NCI-H446 (cell line): ENCODE measurements at regions not wholly inside any gene's neighbourhood (a gene's known extent, or its start where the extent isn't known, plus 50 kb on each side); places are given as distances from the start of the nearest gene placed in this dataset.
"Not testable (repeated sequence)": the region's sequence is repeated elsewhere in the genome, so short reads cannot be mapped to it uniquely, and the experiment has no call there.

Source experiments
- DNase-seq, 2 experiments: peaks; one replicate each; lab custom pipeline; 2025; lab: John Stamatoyannopoulos, UW

DNA sequence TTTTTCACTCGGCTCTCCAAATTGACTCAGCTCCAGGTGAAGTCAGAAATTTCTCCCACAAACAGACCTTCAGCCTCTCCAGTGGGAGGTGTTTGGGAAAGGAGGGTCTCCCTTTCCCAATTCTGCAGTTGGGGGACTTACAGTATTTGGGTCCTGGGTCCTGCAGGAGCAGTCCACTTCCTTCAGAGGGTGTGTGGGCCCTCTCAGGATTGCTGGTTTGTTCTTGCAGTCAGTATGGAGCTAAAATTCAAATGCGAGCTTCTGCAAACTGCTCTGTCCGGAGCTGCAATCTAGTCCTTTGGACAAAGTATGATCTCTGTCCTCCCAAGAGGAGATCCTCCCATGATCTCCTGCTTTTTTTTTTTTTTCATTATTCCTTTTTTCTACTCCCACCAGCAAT lies 87.9 kb upstream of the MSTN start:
- no peak for DNase-seq

DNA sequence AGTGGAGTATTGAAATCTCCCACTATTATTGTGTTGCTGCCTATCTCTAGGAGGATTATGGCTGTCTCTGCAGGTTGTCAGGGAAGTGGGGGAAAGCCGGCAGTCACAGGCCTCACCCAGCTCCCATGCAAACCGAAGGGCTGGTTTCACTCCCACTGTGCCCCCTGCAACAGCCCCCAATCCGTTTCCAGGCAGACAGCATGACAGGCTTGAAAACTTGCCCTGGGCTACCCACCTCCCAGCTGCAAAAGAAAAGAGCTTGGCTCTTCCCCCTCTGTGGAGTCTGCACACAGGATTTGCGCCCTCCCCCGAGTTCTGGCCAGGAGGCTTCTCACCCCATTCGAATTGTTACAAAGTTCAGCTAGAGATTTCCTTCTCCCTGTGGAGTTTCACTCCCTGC lies 87.4 kb upstream of the MSTN start:
- DNase-seq = no peak

DNA sequence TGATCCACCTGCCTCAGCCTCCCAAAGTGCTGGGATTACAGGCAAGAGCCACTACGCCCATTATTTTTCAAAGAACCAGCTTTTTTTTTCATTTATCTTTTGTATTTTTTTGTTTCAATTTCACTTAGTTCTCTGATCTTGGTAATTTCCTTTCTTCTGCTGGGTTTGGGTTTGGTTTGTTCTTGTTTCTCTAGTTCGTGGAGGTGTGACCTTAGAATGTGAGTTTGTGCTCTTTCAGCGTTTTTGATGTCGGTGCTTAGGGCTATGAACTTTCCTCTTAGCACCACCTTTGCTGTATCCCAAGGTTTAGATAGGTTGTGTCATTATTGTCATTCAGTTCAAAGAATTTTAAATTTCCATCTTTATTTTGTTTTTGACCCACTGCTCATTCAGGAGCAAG lies 86.7 kb upstream of the MSTN start:
- no peak for DNase-seq

DNA sequence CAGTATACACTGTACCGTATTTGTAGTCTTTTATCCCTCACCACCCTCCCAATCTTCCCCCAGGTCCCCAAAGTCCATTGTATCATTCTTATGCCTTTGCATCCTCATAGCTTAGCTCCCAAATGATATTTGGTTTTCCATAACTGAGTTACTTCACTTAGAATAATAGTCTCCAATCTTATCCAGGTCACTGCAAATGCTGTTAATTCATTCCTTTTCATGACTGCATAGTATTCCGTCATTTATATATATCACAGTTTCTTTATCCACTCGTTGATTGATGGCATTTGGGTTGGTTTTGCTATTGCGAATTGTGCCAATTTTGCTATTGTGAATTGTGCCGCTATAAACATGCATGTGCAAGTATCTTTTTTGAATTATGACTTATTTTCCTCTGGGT lies 83.6 kb upstream of the MSTN start:
- not testable (repeated sequence) for DNase-seq

GRCh38 chr2:190140474-190140873 lies 77.9 kb upstream of the MSTN start:
- DNase-seq = not testable (repeated sequence)

GRCh38 chr2:190139371-190139770 lies 76.8 kb upstream of the MSTN start:
- DNase-seq = no peak

DNA sequence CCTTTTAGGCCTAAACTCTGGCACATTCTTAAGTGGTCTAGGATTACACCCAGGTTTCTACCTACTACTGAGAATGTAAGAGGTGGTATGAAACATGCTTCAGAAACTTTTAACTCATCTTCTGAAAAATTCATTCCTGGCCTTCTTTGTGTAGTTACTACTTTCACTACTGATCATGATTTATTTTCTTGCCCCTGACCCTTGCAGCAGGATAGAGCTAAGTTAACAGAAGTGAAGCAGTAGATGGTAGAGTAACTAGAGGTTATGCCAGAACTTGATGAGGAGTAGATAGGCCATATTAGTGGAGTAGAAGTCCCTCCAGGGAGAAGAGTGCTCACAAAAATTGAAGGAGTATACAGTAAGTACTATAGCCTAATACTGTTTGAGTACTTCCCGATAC lies 75.5 kb upstream of the MSTN start:
- no peak for DNase-seq

GRCh38 chr2:190137561-190137960 lies 75.0 kb upstream of the MSTN start:
- no peak for DNase-seq

GRCh38 chr2:190136825-190137224 lies 74.3 kb upstream of the MSTN start:
- DNase-seq = no peak

DNA sequence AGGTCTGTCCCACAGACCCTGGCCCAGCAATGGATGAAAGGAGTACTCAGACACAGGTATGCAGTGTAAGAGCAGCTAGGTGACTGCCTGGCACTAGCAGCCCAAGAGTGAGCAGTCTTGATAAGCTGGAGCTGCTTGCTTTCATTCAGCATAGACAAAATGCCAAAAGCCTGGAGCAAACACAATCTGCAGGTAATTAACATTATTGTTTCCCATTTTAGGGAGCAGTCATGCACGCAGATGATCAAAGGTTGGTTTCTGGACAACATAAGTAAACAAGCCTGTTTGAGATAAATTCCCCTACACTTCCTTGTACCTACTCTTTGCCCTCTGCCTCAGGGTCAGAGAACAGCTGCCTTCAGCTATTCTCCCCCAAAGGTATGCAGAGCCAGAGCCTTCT lies 73.7 kb upstream of the MSTN start:
- DNase-seq = no peak

GRCh38 chr2:190129421-190130199 lies 67.1 kb upstream of the MSTN start:
- DNase-seq = no peak

DNA sequence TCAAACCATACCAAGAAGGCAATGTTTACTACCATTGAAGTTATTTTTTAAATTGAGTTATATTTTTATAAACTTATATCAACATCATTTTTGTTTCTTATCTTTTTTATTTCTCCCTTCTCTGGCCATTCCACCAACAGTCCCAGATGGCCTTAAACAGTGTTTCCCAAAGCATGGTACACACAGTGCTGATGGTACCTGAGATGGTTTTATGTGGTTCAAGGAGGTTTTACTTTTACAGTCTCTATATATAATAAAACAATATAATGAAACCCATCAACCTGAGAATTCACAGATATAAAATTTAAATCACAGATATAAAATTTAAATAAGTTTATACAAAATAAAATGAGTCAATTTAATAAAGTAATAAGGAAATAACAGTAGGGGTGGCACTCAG lies 65.1 kb upstream of the MSTN start:
- DNase-seq = no peak

GRCh38 chr2:190126798-190127197 lies 64.3 kb upstream of the MSTN start:
- peak in 1 of 2 experiments; percentile 19 for DNase-seq

GRCh38 chr2:190123956-190124355 lies 61.4 kb upstream of the MSTN start:
- no peak for DNase-seq

DNA sequence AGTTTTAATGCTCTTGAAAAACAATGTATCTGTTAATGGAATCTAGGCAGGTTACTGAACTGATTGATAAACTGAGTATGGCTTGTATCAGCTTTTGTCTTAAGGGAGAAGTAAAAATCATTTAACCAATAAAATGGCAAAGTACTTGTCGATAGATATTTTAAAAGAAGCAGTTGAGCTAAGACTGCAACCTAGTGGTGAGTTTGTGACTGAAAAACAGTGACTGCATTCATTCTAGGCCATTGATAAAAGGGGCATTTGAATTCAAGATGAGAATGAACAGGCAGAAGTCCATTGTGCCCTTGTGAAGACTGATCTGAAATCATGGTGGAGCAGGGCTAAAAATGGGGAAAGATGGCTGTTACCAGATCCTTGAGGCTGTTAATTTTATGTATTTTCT lies 59.4 kb upstream of the MSTN start:
- peak in 1 of 2 experiments; percentile 20 for DNase-seq

GRCh38 chr2:190121305-190121704 lies 58.8 kb upstream of the MSTN start:
- DNase-seq = no peak

- DNase-seq = no peak
These were observed 57.5 kb upstream of the MSTN start for GRCh38 chr2:190119923-190120590.

DNA sequence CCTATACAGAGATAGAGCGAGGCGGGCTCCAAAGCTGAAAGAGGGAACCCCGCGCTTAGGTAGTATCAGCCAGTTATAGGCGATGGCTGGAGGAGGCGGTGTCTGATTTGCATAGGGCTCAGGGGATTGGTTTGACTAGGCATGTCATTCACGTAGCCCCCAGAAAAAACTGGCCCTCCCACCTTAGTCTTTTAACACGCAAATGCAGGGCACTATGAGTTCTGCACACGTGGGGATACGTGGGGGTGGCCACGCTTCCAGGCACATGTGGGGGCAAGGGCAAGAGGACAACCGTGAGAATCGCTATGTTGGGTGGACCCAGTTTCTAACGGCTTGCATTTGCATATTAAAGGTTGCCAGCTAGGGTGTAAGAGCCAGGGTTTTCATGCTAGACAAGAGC lies 56.7 kb upstream of the MSTN start:
- no peak for DNase-seq

DNA sequence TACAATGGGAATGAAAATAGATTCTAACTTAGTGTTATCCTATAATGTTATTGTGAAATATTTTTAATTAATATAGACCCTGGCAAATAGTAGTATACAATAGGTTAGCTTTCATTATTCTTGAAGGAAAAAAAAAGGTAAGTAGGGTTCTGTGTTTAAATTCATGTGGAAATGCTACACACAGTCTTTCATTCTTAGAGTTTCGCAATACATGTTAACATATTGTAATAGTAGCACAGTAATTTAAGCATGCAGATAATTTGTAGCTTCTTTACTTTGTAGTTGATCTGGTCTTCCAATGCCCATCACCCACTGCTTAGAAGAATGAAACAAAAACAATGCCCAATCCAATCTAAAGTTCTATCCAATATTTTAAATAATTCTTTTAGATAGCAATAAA lies 54.8 kb upstream of the MSTN start:
- DNase-seq = no peak

DNA sequence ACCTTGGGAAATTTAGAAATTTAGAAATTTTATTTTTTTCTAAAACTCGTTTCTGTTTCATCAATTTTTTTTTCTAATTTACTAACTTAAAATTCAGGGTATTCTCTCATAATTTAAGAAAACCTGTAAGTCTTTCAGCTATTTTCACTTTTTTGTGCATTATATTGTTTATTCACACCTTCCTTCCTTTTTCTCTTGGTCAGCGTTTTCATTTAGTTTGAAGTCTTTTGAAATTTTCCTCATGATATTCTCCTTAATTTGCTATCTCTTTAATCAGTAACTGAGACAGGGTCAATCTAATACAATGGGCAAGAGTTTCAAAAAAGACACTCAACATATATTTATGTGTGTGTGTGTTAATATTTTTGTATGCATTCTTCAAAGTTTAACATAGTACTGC lies 50.5 kb upstream of the MSTN start:
- DNase-seq = no peak
